WTC11 (cell line): ENCODE measurements at regions not wholly inside any gene's neighbourhood (a gene's known extent, or its start where the extent isn't known, plus 50 kb on each side); places are given as distances from the start of the nearest gene placed in this dataset.

ENCODE experiments used
- ATAC-seq: fragments of 200-7000 bp; cut with Tn5 transposase; 2 replicates; pipeline ENCODE4 v1.10.0; 2021; ENCODE audit warnings: mild to moderate bottlenecking, moderate library complexity
- CTCF ChIA-PET: fragments of 300-600 bp; sonication (Branson Sonifier 250); formaldehyde crosslinking; loops from one replicate; lab custom pipeline; 2021; ENCODE audit warnings: antibody characterized with exemption; lab: Charles Lee
- POLR2A ChIA-PET: fragments of 350-600 bp; sonication (Branson Sonifier 250); formaldehyde crosslinking; loops from one replicate; lab custom pipeline; 2021; ENCODE audit warnings: antibody characterized with exemption; lab: Charles Lee
- DNase-seq: peaks from one replicate; pipeline ENCODE4 v3.0.0; 2021; ENCODE audit warnings: low spot score
- H3K27ac Mint-ChIP-seq: 2 replicates; pipeline ENCODE4 v1.8.0; 2021; ENCODE audit warnings: mixed read lengths
- H3K27me3 Mint-ChIP-seq: 2 replicates; pipeline ENCODE4 v1.8.0; 2021; ENCODE audit warnings: low read depth, mild to moderate bottlenecking, moderate library complexity, mixed read lengths
- H3K36me3 Mint-ChIP-seq: 2 replicates; pipeline ENCODE4 v1.8.0; 2021; ENCODE audit warnings: mixed read lengths
- H3K4me1 Mint-ChIP-seq: 2 replicates; pipeline ENCODE4 v1.8.0; 2022; ENCODE audit warnings: mixed read lengths
- H3K4me3 Mint-ChIP-seq: 2 replicates; pipeline ENCODE4 v1.8.0; 2021; ENCODE audit warnings: mild to moderate bottlenecking, moderate library complexity, mixed read lengths
- H3K9me3 Mint-ChIP-seq: 2 replicates; pipeline ENCODE4 v1.8.0; 2021; ENCODE audit warnings: mixed read lengths
- CREB1 ChIP-seq: sonication (generic); formaldehyde crosslinking; IDR thresholded peaks from 2 replicates; pipeline ENCODE4 v1.8.0; 2023; ENCODE audit warnings: mild to moderate bottlenecking, missing genetic modification reagents
- ELF4 ChIP-seq: sonication (generic); formaldehyde crosslinking; IDR thresholded peaks from 2 replicates; pipeline ENCODE4 v1.8.1; 2022; ENCODE audit warnings: low read depth, mild to moderate bottlenecking, moderate library complexity, missing genetic modification reagents
- FOXJ3 ChIP-seq: sonication (generic); formaldehyde crosslinking; IDR thresholded peaks from 2 replicates; pipeline ENCODE4 v1.9.0; 2021; ENCODE audit warnings: missing genetic modification reagents, mild to moderate bottlenecking, borderline replicate concordance
- MYBL2 ChIP-seq: sonication (generic); formaldehyde crosslinking; IDR thresholded peaks from 2 replicates; pipeline ENCODE4 v1.8.1; 2023; ENCODE audit warnings: mild to moderate bottlenecking, moderate library complexity, missing genetic modification reagents
- NFATC4 ChIP-seq: fragments of 250-450 bp; sonication (Bioruptor Pico); IDR thresholded peaks from 2 replicates; pipeline ENCODE4 v1.9.0; 2021; ENCODE audit warnings: mild to moderate bottlenecking
- RELA ChIP-seq: sonication (generic); formaldehyde crosslinking; IDR thresholded peaks from 2 replicates; pipeline ENCODE4 v1.8.1; 2022; ENCODE audit warnings: missing genetic modification reagents, mild to moderate bottlenecking, borderline replicate concordance
- TEAD4 ChIP-seq: sonication (generic); formaldehyde crosslinking; IDR thresholded peaks from 2 replicates; pipeline ENCODE4 v1.8.0; 2022; ENCODE audit warnings: mild to moderate bottlenecking, missing genetic modification reagents
- ZNF121 ChIP-seq: sonication (generic); formaldehyde crosslinking; IDR thresholded peaks from 2 replicates; pipeline ENCODE4 v1.8.0; 2023; ENCODE audit warnings: missing genetic modification reagents
- ZNF396 ChIP-seq: fragments of 250-450 bp; sonication (Bioruptor Pico); IDR thresholded peaks from 2 replicates; pipeline ENCODE4 v1.8.0; 2021; ENCODE audit warnings: mild to moderate bottlenecking, moderate library complexity, borderline replicate concordance
- ZNF671 ChIP-seq: fragments of 250-450 bp; sonication (Bioruptor Pico); IDR thresholded peaks from 2 replicates; pipeline ENCODE4 v1.8.0; 2021; ENCODE audit warnings: mild to moderate bottlenecking
- TF ChIP-seq, protein P1 (sequence below): sonication (generic); formaldehyde crosslinking; IDR thresholded peaks from 2 replicates; pipeline ENCODE4 v1.8.0; 2022; ENCODE audit warnings: mild to moderate bottlenecking, missing genetic modification reagents
- TF ChIP-seq, protein P2 (sequence below): sonication (generic); formaldehyde crosslinking; IDR thresholded peaks from 2 replicates; pipeline ENCODE4 v1.8.1; 2023; ENCODE audit warnings: mild to moderate bottlenecking, missing genetic modification reagents, borderline replicate concordance
- TF ChIP-seq, protein P3 (sequence below): fragments of 250-450 bp; sonication (Bioruptor Pico); IDR thresholded peaks from 2 replicates; pipeline ENCODE4 v2.1.2; 2022; ENCODE audit warnings: mild to moderate bottlenecking, moderate library complexity
- TF ChIP-seq, protein P4 (sequence below): sonication (generic); formaldehyde crosslinking; IDR thresholded peaks from 2 replicates; pipeline ENCODE4 v1.8.0; 2023; ENCODE audit warnings: missing genetic modification reagents
- TF ChIP-seq, protein P5 (sequence below): sonication (generic); formaldehyde crosslinking; IDR thresholded peaks from 2 replicates; pipeline ENCODE4 v1.8.1; 2022; ENCODE audit warnings: mild to moderate bottlenecking, missing genetic modification reagents, moderate library complexity, borderline replicate concordance
- TF ChIP-seq, protein P6 (sequence below): sonication (generic); formaldehyde crosslinking; conservative IDR thresholded peaks from 2 replicates; pipeline ENCODE4 v1.8.1; 2022; ENCODE audit warnings: mild to moderate bottlenecking, missing genetic modification reagents
- TF ChIP-seq, protein P7 (sequence below): sonication (generic); formaldehyde crosslinking; IDR thresholded peaks from 2 replicates; pipeline ENCODE4 v1.8.0; 2022; ENCODE audit warnings: mild to moderate bottlenecking, missing genetic modification reagents
- TF ChIP-seq, protein P8 (sequence below): fragments of 250-450 bp; sonication (Bioruptor Pico); conservative IDR thresholded peaks from 2 replicates; pipeline ENCODE4 v1.9.0; 2021; ENCODE audit warnings: mild to moderate bottlenecking
- TF ChIP-seq, protein P9 (sequence below): fragments of 200-600 bp; IDR thresholded peaks from 2 replicates; pipeline ENCODE4 v1.8.0; 2022; ENCODE audit warnings: antibody characterized with exemption

DNA sequence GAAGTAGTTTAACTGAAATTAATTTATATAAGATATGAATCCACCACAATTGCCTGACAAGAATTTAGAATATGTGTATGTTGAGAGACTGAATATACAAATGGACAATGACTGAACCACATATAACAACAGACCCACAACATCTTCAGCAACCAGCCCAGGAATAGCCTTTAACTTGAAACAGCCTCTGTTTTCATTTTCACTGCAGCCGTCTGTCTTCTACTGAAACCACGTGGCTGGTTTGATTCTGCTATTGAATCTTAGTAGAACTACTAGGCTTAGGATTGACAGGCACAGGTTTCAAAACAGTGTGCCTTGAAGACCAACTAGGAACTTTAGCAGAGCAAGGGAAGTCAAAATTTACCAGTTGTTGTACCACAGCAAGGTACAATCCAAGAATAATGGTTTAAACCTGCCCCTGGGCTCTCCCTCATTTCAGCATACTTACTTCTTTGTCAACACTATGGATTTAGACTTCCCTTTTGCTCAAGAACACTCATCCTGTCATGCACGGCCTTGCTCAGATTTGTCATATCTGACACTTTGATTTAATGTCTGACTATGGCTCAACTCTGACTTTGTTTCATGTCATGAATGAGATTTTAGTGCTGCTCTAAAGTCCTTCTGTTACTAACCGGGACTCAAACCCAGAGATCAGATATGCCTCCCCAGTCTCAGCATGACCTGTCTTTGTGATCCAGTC lies 355.0 kb downstream of the KIF2B start:
- POLR2A ChIA-PET = no interaction called here
- Mint-ChIP-seq H3K4me3 (no peak overlapping the region), H3K4me1 (peaks cover 17% of the 10 kb centered on the region), H3K27me3 (no peaks in the 10 kb centered on the region), H3K27ac (no peak overlapping the region), H3K36me3 (peaks cover 18% of the 10 kb centered on the region), H3K9me3 (peaks cover 54% of the 10 kb centered on the region)
- DNase-seq = no peak
- CTCF ChIA-PET = no interaction called here
- ATAC-seq = no peak
- TF ChIP-seq FOXJ3 (CRISPR knock-in tag) = no peak
- TF ChIP-seq, protein P1, sequence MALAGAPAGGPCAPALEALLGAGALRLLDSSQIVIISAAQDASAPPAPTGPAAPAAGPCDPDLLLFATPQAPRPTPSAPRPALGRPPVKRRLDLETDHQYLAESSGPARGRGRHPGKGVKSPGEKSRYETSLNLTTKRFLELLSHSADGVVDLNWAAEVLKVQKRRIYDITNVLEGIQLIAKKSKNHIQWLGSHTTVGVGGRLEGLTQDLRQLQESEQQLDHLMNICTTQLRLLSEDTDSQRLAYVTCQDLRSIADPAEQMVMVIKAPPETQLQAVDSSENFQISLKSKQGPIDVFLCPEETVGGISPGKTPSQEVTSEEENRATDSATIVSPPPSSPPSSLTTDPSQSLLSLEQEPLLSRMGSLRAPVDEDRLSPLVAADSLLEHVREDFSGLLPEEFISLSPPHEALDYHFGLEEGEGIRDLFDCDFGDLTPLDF (CRISPR knock-in tag) = no peak
- TF ChIP-seq, protein P2, sequence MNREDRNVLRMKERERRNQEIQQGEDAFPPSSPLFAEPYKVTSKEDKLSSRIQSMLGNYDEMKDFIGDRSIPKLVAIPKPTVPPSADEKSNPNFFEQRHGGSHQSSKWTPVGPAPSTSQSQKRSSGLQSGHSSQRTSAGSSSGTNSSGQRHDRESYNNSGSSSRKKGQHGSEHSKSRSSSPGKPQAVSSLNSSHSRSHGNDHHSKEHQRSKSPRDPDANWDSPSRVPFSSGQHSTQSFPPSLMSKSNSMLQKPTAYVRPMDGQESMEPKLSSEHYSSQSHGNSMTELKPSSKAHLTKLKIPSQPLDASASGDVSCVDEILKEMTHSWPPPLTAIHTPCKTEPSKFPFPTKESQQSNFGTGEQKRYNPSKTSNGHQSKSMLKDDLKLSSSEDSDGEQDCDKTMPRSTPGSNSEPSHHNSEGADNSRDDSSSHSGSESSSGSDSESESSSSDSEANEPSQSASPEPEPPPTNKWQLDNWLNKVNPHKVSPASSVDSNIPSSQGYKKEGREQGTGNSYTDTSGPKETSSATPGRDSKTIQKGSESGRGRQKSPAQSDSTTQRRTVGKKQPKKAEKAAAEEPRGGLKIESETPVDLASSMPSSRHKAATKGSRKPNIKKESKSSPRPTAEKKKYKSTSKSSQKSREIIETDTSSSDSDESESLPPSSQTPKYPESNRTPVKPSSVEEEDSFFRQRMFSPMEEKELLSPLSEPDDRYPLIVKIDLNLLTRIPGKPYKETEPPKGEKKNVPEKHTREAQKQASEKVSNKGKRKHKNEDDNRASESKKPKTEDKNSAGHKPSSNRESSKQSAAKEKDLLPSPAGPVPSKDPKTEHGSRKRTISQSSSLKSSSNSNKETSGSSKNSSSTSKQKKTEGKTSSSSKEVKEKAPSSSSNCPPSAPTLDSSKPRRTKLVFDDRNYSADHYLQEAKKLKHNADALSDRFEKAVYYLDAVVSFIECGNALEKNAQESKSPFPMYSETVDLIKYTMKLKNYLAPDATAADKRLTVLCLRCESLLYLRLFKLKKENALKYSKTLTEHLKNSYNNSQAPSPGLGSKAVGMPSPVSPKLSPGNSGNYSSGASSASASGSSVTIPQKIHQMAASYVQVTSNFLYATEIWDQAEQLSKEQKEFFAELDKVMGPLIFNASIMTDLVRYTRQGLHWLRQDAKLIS = no peak
- TF ChIP-seq ELF4 (CRISPR knock-in tag) = no peak
- TF ChIP-seq, protein P3, sequence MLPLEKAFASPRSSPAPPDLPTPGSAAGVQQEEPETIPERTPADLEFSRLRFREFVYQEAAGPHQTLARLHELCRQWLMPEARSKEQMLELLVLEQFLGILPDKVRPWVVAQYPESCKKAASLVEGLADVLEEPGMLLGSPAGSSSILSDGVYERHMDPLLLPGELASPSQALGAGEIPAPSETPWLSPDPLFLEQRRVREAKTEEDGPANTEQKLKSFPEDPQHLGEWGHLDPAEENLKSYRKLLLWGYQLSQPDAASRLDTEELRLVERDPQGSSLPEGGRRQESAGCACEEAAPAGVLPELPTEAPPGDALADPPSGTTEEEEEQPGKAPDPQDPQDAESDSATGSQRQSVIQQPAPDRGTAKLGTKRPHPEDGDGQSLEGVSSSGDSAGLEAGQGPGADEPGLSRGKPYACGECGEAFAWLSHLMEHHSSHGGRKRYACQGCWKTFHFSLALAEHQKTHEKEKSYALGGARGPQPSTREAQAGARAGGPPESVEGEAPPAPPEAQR (CRISPR knock-in tag) = no peak
- TF ChIP-seq NFATC4 = no peak
- TF ChIP-seq, protein P4, sequence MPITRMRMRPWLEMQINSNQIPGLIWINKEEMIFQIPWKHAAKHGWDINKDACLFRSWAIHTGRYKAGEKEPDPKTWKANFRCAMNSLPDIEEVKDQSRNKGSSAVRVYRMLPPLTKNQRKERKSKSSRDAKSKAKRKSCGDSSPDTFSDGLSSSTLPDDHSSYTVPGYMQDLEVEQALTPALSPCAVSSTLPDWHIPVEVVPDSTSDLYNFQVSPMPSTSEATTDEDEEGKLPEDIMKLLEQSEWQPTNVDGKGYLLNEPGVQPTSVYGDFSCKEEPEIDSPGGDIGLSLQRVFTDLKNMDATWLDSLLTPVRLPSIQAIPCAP (CRISPR knock-in tag) = no peak
- TF ChIP-seq CREB1 (CRISPR knock-in tag) = no peak
- no peak for TF ChIP-seq ZNF396 (CRISPR knock-in tag)
- TF ChIP-seq, protein P5, sequence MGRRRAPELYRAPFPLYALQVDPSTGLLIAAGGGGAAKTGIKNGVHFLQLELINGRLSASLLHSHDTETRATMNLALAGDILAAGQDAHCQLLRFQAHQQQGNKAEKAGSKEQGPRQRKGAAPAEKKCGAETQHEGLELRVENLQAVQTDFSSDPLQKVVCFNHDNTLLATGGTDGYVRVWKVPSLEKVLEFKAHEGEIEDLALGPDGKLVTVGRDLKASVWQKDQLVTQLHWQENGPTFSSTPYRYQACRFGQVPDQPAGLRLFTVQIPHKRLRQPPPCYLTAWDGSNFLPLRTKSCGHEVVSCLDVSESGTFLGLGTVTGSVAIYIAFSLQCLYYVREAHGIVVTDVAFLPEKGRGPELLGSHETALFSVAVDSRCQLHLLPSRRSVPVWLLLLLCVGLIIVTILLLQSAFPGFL (CRISPR knock-in tag) = no peak
- no peak for TF ChIP-seq RELA (CRISPR knock-in tag)
- TF ChIP-seq, protein P6, sequence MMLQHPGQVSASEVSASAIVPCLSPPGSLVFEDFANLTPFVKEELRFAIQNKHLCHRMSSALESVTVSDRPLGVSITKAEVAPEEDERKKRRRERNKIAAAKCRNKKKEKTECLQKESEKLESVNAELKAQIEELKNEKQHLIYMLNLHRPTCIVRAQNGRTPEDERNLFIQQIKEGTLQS = no peak
- no peak for TF ChIP-seq ZNF121 (CRISPR knock-in tag)
- TF ChIP-seq, protein P7, sequence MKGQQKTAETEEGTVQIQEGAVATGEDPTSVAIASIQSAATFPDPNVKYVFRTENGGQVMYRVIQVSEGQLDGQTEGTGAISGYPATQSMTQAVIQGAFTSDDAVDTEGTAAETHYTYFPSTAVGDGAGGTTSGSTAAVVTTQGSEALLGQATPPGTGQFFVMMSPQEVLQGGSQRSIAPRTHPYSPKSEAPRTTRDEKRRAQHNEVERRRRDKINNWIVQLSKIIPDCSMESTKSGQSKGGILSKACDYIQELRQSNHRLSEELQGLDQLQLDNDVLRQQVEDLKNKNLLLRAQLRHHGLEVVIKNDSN = no peak
- TF ChIP-seq TEAD4 (CRISPR knock-in tag) = no peak
- TF ChIP-seq ZNF671 (CRISPR knock-in tag) = no peak
- no peak for TF ChIP-seq MYBL2
- TF ChIP-seq, protein P8, sequence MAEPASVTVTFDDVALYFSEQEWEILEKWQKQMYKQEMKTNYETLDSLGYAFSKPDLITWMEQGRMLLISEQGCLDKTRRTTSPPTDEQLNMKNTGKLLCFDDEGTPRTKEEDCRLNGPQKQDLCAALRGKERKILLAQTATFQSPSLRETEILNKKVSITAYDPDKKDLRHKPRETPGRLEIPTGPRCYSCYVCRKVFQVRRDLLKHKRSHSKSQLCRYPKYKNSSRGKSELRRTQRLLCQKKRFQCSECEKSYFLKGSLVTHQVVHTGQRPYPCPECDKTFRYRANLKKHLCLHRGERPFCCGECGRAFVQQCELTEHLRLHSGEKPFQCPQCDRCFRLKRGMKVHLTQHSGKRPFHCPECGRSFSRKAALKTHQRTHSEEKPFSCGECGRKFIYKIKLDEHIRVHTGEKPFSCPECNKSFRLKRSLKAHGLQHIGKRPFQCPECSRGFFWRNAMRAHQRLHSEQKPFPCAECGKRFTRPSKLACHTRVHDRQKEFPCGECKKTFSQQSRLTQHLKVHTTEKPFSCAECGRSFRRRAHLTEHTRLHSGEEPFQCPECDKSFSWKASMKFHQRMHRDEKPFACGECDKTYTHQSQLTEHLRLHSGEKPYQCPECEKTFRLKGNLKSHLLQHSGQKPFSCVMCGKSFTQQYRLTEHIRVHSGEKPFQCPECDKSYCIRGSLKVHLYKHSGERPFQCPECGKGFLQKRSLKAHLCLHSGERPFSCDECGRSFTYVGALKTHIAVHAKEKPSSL = no peak
- TF ChIP-seq, protein P9, sequence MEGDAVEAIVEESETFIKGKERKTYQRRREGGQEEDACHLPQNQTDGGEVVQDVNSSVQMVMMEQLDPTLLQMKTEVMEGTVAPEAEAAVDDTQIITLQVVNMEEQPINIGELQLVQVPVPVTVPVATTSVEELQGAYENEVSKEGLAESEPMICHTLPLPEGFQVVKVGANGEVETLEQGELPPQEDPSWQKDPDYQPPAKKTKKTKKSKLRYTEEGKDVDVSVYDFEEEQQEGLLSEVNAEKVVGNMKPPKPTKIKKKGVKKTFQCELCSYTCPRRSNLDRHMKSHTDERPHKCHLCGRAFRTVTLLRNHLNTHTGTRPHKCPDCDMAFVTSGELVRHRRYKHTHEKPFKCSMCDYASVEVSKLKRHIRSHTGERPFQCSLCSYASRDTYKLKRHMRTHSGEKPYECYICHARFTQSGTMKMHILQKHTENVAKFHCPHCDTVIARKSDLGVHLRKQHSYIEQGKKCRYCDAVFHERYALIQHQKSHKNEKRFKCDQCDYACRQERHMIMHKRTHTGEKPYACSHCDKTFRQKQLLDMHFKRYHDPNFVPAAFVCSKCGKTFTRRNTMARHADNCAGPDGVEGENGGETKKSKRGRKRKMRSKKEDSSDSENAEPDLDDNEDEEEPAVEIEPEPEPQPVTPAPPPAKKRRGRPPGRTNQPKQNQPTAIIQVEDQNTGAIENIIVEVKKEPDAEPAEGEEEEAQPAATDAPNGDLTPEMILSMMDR = no peak
